ENCODE measurements at regions not wholly inside any gene's neighbourhood (a gene's known extent, or its start where the extent isn't known, plus 50 kb on each side); places are given as distances from the start of the nearest gene placed in this dataset.

DNA sequence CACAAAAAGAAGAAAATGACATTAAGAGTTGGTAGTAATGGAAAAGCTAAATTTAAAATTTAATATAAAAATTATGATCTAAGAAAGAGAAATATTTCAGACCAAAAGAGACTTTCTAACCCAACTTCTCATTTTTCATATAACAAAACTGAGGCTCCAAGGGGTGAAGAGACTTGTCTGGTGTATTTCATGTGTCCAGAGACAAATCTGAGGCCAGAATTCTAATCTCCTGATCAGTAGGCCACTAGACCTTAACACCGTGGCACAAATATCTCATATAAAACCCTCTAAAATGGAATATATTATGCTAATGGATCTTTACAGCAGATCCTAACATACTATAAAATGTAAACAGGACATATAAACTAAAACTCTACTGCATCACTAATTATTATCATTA lies 275.7 kb upstream of the SLC16A7 start:
- TF ChIP-seq EZH2phosphoT487 (IDR thresholded peaks at IDR 0.05; ENCODE audit: low read length) (no peak), EZH2 (optimal IDR thresholded peaks at IDR 0.05; ENCODE audit: low read depth, low read length) (no peak)

Measured in MM.1S (cell line).